ENCODE measurements at regions not wholly inside any gene's neighbourhood (a gene's known extent, or its start where the extent isn't known, plus 50 kb on each side); places are given as distances from the start of the nearest gene placed in this dataset.

- no peaks in the 10 kb centered on the region for H3K27me3 ChIP-seq
- no peaks in the 10 kb centered on the region for H3K4me1 ChIP-seq (ENCODE audit: control insufficient read depth in 1 of 2, insufficient read depth in 1 of 2, low read depth in 1 of 2, low read length in 1 of 2)
- no peaks in the 10 kb centered on the region for H3K36me3 ChIP-seq
- no peaks in the 10 kb centered on the region for H3K9me3 ChIP-seq
- TF ChIP-seq, protein P1, sequence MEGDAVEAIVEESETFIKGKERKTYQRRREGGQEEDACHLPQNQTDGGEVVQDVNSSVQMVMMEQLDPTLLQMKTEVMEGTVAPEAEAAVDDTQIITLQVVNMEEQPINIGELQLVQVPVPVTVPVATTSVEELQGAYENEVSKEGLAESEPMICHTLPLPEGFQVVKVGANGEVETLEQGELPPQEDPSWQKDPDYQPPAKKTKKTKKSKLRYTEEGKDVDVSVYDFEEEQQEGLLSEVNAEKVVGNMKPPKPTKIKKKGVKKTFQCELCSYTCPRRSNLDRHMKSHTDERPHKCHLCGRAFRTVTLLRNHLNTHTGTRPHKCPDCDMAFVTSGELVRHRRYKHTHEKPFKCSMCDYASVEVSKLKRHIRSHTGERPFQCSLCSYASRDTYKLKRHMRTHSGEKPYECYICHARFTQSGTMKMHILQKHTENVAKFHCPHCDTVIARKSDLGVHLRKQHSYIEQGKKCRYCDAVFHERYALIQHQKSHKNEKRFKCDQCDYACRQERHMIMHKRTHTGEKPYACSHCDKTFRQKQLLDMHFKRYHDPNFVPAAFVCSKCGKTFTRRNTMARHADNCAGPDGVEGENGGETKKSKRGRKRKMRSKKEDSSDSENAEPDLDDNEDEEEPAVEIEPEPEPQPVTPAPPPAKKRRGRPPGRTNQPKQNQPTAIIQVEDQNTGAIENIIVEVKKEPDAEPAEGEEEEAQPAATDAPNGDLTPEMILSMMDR (IDR thresholded peaks at IDR 0.05), result no peak
- H3K27ac ChIP-seq, result no peak overlapping the region
- H3K4me3 ChIP-seq (ENCODE audit: low read depth in 1 of 2, low read length in 1 of 2), result no peak overlapping the region
Observed at GRCh38 chr13:33644581-33645543, 173.1 kb upstream of the RFC3 start.

DNA sequence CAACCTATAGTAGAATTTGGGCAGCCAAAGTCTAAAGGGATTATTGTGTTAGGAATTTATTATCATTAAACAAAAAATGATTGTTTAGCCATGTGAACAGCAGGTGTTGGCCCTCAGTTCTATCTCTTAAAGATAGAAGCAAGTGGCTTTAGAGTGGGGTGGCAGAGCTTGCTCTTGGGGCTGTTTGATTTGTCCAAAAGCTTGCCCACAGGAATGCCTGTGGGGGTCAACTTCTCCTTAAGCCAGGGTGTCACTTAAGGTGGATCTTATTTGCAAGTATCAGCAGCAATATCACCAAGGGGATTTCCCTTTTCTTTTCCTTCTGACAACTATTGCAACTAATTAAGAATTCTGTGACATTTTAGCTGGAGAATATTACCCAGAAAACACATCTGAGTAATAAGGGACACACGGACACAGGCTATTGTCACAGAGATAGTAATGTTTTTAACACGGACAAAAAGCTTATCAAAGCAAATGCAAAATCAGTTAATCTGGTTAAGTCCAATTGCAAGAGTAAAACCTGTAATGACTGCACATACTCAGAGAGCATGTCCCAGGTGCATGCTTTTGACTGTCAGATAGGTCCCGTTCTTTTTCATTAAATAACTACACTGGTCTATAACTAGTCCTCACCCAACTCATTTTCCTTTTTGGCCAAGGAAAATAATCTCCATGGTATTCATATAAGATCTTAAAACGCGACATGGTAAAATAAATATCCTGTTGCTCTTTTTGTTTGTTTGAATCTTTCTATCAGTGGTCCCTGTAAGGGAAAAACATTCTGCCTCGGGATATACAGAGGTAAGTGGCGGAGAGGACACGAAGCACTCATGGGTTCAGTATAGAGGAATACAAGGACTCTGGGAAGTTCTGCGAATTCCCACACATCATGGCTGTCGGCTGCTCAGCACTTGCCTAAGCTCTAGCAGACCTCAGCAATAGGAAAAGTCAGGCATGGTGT, 172.1 kb upstream of the RFC3 start:
- TF ChIP-seq, protein P1 (IDR thresholded peaks at IDR 0.05), result no peak
- Histone ChIP-seq H3K36me3 (no peaks in the 10 kb centered on the region), H3K4me3 (ENCODE audit: low read depth in 1 of 2, low read length in 1 of 2) (no peak overlapping the region), H3K4me1 (ENCODE audit: control insufficient read depth in 1 of 2, insufficient read depth in 1 of 2, low read depth in 1 of 2, low read length in 1 of 2) (no peaks in the 10 kb centered on the region), H3K9me3 (no peaks in the 10 kb centered on the region), H3K27me3 (no peaks in the 10 kb centered on the region), H3K27ac (no peak overlapping the region)

DNA sequence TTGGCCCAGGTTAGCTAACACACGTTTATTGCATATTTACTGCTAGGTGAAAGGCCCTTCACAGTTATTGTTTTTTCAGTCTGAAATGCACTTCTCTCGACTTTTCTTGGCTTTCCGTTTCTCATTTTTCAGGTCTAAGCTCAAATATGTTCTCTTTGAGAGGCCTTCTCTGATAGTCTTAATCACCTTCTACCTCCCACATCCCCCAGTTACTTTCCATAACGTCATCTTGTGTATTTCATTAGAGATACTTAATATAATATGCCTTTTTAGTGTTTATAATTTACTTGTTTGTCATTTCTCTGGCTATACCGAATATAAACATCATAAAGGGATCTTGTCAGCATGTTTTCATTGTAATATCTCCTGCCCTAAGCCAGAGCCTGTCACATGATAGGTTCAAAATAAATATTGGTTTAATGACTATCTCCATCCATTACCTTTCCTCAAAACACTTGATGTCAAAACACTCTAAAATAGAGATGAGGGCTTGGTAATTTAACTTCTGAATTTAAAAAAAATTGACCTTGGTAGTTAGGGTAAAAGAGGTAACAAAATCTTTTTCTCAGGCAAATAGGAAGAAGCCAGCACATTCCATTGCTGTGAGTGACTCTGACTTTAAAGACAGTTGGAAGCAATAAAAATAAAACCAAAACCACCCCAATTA, 168.6 kb upstream of the RFC3 start:
- no peaks in the 10 kb centered on the region for H3K27me3 ChIP-seq
- no peaks in the 10 kb centered on the region for H3K4me1 ChIP-seq (ENCODE audit: control insufficient read depth in 1 of 2, insufficient read depth in 1 of 2, low read depth in 1 of 2, low read length in 1 of 2)
- no peaks in the 10 kb centered on the region for H3K9me3 ChIP-seq
- no peak overlapping the region for H3K27ac ChIP-seq
- TF ChIP-seq, protein P1 (IDR thresholded peaks at IDR 0.05), result no peak
- H3K4me3 ChIP-seq (ENCODE audit: low read depth in 1 of 2, low read length in 1 of 2), result no peak overlapping the region
- no peaks in the 10 kb centered on the region for H3K36me3 ChIP-seq

DNA sequence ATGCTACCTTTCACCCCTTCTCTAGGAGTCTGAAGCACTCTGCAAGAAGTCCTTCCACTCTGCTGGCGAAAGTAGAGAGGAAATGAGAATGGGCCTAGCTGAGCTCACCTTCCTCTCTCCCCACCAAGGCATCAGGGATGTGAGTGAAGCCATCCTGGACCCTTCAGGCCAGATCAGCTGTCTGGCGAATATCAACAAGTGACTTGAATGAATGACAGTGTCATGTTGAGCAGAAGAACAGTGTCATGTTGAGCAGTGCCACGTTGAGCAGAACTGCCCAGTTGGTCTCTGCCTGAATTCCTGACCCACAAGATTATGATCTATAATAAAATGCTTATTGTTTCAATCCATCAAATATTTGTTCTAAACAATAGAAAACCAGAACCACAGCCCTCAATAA, 166.2 kb upstream of the RFC3 start:
- Histone ChIP-seq H3K27ac (no peak overlapping the region), H3K9me3 (no peaks in the 10 kb centered on the region), H3K27me3 (no peaks in the 10 kb centered on the region), H3K4me3 (ENCODE audit: low read depth in 1 of 2, low read length in 1 of 2) (no peak overlapping the region), H3K4me1 (ENCODE audit: control insufficient read depth in 1 of 2, insufficient read depth in 1 of 2, low read depth in 1 of 2, low read length in 1 of 2) (no peaks in the 10 kb centered on the region), H3K36me3 (no peaks in the 10 kb centered on the region)
- TF ChIP-seq, protein P1 (IDR thresholded peaks at IDR 0.05), result no peak

DNA sequence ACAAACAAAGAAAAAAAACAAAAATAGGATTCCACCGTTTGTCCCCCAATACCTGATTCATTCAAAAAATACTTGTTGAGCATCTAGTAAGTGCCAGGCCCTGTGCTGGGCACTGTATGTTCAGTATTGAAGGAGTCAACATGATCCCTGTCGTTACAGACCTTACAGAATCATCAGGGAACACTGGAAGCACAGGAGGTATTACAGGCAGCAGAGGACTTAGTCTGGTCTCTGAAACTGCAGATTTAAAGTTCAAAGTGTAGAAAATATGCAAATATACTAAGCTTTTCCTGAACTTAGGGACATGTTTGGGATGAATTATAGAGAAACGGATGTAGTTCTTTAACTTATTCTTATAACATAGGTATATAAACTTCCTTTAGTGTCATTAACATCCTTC, 160.7 kb upstream of the RFC3 start:
- Histone ChIP-seq H3K27me3 (no peaks in the 10 kb centered on the region), H3K9me3 (no peaks in the 10 kb centered on the region), H3K27ac (no peak overlapping the region), H3K4me3 (ENCODE audit: low read depth in 1 of 2, low read length in 1 of 2) (no peak overlapping the region), H3K36me3 (no peaks in the 10 kb centered on the region), H3K4me1 (ENCODE audit: control insufficient read depth in 1 of 2, insufficient read depth in 1 of 2, low read depth in 1 of 2, low read length in 1 of 2) (no peaks in the 10 kb centered on the region)
- TF ChIP-seq, protein P1 (IDR thresholded peaks at IDR 0.05), result no peak

Data from neutrophil (primary cell).